Astrocyte of the cerebellum (primary cell): ENCODE measurements at regions not wholly inside any gene's neighbourhood (a gene's known extent, or its start where the extent isn't known, plus 50 kb on each side); places are given as distances from the start of the nearest gene placed in this dataset.

Experiments used
- DNase-seq: peaks from one replicate; pipeline ENCODE4 v3.0.0-alpha.2; 2011; ENCODE audit warnings: low read depth
- H3K4me3 ChIP-seq: 2 replicates; pipeline ENCODE4 v1.5.1; 2011; ENCODE audit warnings: mild to moderate bottlenecking, low read depth, low read length, moderate library complexity
- in situ Hi-C: cut with HindIII; loops from 2 replicates; pipeline ENCODE4 v1.10.0; 2017; ENCODE audit warnings: low sequenced_read_pairs
- TF ChIP-seq, protein P1 (sequence below): IDR thresholded peaks from 2 replicates; pipeline ENCODE4 v1.5.1; 2012; ENCODE audit warnings: low read length, low read depth, moderate library complexity, mild to moderate bottlenecking; ENCODE audit errors: missing control alignments

DNA sequence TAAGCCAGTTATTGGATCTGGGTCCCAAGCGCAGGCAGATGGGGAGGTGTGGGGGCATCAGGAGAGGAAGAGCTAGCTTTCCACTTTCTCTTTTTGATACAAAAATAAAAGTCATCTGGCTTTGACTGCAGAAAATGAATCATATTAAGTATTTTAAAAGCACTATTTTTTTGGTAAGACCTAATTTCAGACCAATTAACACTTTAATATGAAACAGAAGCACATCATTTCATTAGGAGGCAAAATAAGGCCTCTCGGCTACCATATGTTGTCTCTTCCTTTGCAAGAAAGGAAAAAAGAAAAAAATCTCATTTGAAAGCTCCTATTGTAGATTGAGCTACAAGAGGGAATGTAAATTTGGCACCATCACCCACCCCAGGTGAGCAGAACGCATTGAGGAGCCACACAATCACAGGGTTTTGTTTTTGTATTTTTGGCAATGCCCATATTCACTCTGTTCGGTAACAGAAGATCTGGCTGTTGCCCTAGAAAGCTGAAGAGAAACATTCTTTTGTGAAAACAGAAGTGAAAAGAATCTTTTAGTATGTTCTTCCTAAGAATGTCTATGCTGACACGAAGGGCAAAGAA lies 390.7 kb upstream of the ETAA1 start:
- DNase-seq, result no peak
- no peak overlapping the region for H3K4me3 ChIP-seq
- in situ Hi-C loops, result no loop called here
- TF ChIP-seq, protein P1, sequence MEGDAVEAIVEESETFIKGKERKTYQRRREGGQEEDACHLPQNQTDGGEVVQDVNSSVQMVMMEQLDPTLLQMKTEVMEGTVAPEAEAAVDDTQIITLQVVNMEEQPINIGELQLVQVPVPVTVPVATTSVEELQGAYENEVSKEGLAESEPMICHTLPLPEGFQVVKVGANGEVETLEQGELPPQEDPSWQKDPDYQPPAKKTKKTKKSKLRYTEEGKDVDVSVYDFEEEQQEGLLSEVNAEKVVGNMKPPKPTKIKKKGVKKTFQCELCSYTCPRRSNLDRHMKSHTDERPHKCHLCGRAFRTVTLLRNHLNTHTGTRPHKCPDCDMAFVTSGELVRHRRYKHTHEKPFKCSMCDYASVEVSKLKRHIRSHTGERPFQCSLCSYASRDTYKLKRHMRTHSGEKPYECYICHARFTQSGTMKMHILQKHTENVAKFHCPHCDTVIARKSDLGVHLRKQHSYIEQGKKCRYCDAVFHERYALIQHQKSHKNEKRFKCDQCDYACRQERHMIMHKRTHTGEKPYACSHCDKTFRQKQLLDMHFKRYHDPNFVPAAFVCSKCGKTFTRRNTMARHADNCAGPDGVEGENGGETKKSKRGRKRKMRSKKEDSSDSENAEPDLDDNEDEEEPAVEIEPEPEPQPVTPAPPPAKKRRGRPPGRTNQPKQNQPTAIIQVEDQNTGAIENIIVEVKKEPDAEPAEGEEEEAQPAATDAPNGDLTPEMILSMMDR, result no peak

DNA sequence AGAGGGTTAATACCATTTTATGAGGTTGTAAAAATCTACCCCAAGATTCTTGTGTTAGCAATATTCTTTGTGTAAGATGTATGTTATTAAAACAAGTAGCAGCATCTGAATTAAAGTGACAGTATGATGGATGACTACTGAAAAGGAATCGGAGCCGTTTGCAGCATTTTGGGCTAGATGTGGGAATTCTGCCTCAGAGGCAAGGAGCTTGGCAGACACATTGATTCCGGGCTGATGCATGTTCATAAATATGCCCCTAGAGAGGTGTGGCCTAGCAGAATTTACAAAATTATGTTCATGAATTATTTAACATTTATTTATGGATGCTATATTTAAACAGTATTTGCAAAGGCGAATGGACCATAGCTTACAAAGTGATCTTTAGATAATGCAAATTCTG lies 389.0 kb upstream of the ETAA1 start:
- TF ChIP-seq, protein P1, result no peak
- in situ Hi-C loops, result no loop called here
- no peak overlapping the region for H3K4me3 ChIP-seq
- DNase-seq, result no peak

DNA sequence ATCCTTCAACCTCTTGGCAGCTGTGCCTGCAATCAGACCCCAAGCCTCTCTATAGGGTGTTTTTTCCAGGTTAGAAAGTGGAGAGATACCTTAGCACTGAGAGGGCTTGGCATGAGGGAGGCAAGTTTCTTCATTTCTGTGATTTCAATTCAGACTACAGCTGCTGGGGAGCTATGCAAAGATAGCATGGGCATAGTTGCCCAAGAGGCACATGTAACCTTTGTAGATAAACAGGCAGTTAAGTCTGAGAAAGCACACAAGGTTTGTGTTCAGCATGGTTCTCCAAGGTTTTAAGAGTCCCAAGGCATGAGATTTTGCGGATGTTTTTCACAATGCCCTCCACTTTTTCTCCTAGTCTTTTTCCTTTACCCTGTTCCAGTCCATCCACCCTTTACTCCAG lies 385.0 kb upstream of the ETAA1 start:
- H3K4me3 ChIP-seq, result no peak overlapping the region
- in situ Hi-C loops, result no loop called here
- DNase-seq, result no peak
- TF ChIP-seq, protein P1, result no peak

DNA sequence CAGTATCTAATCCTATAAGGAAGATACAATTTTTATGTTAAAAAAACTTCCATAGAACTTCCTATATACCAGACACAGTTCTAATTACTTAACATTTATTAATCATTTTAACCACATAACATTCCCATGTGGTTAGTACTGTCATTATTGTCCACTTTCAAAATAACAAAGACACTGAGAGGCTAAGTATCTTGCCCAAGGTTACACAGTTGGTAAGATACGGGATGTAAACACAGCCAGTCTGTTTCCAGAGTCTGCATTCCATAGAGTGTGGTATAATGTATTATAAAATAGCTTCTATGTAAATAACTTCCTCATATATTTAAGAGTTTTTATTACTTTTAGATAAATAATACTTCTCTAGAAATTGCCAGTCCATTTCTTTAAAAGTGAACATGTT lies 383.3 kb upstream of the ETAA1 start:
- in situ Hi-C loops, result no loop called here
- TF ChIP-seq, protein P1, result no peak
- no peak overlapping the region for H3K4me3 ChIP-seq
- DNase-seq, result no peak

DNA sequence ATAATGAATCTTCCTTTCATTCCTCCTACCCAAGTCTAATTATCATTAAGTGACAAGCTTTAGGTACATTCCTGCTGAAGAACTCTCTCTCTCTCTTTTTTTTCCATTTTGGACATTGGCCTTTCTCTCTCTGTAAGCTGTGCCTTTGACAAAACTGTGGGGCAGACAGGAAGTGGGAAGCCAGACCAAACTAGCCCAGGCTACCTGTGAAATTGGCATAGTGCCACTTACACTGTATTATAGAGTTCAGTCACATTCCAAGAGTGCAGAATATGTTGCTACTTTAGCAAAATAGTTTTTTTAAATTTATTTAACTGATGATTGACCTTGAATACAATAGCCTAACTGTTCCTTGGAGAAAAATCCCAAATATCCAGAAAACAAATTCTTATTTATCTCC lies 381.5 kb upstream of the ETAA1 start:
- H3K4me3 ChIP-seq, result no peak overlapping the region
- in situ Hi-C loops, result no loop called here
- TF ChIP-seq, protein P1, result no peak
- no peak for DNase-seq

DNA sequence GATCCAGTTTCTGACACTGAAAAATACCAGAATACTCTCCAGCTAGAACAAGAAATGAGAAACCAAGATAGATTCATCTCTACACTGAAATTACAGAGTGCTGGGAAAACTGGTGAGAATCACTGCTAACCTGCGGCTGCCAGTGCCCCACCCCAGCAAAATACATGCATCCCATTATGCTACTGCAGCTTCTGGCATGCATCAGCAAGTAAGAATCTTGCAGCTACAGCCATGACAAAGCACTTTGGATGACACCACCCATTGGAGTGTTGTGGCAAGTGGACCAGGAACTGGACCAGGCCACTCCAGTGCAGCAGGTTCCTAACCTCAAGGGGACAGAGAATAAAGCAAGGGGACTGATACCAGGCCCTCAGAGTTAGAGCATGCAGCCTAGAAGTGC lies 378.8 kb upstream of the ETAA1 start:
- H3K4me3 ChIP-seq, result no peak overlapping the region
- TF ChIP-seq, protein P1, result no peak
- no peak for DNase-seq
- in situ Hi-C loops, result no loop called here
